CD4-positive, alpha-beta T cell treated with Interleukin-15 for 4 hours (primary cell): ENCODE measurements at regions not wholly inside any gene's neighbourhood (a gene's known extent, or its start where the extent isn't known, plus 50 kb on each side); places are given as distances from the start of the nearest gene placed in this dataset.

Experiments
- DNase-seq: peaks from one replicate; pipeline ENCODE4 v3.0.0-alpha.2; 2020; ENCODE audit warnings: low spot score

DNA sequence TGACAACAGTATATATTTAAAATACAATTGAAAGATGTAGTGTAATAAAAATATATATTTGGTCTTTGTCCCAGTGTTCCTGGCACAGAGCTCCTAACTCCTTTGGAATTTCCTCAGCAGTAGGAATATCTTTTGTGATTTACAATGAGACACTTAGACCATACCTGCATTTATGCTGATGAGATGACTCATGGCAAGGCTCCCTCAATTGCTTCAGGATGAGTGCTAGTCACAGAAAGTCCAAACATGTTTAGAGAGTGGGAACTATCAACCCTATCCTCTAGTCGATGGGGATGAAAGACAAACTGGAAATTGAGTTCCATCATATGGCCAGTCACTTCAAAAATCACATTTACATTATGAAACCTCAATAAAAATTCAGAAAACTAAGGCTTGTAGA is 588.3 kb upstream of the LMCD1 start:
- DNase-seq = no peak

DNA sequence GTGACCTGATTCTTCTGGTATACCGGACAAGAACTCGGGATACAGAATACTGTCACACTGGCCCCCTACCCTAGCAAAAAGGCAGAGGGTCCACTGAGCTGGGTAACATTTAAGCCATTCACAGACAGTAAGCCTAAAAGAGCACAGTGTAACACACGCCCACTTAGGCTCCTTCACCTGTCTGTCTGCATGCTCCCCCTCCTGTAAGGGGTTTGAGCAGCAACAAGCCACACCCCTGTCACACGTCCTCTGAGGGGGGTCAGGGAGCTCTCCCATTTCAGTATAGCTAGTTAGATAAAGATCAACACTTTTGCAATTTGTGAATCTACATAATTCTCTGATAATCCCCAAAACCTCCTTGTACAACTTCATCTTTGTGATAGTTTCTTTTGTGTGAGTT is 586.3 kb upstream of the LMCD1 start:
- DNase-seq = no peak

DNA sequence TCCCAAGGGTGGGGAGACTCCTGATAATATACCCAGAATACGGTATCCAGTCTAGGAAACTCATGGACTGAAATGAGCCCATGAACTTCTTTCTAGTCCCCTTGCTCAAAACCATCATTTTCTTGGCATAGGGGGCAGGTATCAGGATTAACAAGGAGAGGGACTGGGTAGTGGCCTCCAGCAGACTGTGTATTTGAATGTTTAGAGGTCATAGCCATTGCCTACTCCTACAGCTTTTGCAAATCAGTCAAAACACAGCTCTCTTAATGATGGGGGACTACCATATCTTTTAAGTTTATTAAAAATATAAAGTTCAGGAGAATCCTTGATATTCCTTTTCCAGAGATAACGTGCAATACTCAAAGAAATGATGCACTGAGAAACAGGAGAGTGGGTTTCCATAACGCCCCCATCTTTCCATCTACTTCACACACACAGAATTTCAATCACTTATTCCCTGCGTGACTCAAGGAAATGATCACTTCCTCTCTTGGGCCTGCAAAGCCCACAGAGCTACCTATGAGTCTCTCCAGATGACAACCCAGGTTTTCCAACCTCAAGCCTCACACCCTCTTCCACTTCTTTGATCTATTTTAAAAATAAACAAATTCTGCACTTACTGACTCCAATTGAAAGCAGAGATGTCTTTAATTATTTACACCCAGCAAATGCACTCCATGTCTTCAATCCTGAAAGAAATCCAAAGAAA is 584.0 kb upstream of the LMCD1 start:
- no peak for DNase-seq

DNA sequence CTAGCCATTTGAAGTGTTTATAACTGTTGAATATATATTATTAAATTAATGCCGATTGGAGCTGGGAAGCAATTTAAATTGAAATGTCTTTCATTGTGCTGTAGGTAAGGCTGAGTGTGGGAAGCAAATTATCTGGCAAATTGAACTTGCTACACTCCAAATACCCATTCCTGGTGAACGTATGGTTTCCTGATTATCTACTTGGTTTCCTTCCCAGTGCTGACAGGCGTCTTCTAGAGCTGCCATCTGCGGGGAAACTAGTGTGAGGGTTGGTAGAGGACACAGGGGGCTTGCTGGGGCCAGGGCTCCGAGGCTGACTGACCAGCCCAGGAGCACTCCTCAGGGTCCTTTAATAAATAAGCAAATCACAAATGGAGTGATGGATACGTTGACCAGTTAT is 581.4 kb upstream of the LMCD1 start:
- no peak for DNase-seq

DNA sequence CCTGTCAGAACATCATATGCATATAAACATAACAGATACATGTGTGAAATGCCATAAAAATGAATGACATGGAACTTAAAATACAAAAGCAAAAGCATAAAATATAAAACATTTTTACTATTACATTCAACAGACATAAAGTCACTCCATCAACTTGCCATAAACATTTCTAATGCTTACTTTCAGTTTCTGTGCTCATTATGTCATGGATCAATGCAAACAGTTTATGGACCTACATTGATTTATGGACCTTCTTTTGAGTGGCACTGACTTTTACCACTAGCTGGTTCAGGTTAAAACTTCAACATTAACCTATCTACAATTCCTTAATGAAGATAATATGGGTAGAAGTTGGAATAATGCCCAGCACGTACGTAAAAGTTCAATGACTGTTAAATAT is 577.4 kb upstream of the LMCD1 start:
- no peak for DNase-seq

DNA sequence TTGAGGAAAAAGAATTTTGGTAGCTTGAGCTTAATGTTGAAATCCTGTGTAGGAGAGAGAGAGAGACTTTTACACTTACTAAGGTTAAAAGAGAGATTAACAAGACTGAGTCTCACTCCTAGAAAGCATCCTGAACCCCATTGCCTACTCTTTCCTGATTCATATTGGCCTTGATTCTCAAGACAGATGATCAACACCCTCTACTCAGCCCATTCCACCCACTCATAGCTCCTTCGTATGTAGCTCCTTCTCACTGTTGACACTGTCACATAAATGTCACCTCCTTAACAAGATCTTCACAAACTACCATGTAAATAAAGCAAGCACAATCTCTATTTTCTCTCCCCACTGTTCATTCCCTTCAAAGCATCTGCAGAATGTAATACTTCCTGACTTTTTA is 574.6 kb upstream of the LMCD1 start:
- DNase-seq = no peak

DNA sequence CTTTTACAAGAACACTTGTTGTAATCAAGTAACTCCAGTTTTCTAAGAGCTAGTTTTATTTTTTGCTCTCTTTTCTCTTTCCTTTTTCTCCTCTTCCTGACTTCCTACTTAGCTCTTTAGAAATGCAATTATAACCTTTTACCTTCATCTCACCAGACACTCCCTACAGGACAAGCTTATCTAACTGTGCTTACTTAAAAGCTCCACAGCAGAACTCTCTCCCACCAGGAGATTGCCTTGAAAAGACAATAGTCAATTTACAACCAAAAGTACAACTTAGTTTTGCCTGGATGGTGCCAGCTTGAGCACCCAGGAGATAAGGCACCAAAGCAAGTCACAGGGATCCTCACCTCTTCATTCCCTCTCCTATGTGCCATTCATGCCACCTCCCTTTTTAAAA is 573.8 kb upstream of the LMCD1 start:
- no peak for DNase-seq

DNA sequence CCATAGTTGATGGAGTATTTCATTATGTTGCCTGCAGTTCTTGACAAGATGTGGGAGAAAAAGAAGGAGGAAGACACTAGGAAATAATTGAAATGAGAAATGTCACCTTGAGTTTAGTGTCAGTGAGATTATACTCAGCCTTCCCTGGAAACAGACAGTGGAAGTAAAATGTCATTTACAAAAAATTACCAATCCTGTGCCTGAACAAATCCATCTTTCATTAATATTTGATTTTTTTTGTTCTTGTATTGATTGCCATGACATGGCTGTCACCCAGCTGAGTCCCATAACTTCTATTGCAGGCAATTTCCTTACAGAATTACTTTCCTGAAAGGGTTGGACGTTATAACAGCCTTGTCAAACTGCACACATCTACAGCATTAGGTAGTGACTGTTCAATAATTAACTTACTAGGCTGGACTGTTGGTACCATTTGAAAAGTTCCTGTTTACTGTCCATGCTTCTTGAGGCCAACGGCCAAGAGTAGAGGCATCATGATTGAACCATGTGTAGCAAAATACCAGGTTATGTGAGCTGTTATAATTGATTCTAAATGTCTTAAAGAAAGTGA is 572.2 kb upstream of the LMCD1 start:
- DNase-seq = no peak

DNA sequence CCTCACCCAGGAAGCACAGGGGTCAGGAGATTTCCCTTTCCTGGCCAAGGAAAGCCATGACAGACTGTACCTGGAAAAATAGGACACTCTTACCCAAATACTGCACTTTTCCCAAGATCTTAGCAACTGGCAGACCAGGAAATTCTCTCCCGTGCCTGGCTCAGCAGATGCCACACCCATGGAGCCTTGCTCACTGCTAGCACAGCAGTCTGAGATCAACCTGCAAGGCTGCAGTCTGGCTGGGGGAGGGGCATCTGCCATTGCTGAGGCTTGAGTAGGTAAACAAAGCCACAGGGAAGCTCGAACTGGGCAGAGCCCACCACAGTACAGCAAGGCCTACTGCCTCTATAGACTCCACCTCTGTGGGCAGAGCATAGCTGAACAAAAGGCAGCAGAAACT is 567.3 kb upstream of the LMCD1 start:
- no peak for DNase-seq

DNA sequence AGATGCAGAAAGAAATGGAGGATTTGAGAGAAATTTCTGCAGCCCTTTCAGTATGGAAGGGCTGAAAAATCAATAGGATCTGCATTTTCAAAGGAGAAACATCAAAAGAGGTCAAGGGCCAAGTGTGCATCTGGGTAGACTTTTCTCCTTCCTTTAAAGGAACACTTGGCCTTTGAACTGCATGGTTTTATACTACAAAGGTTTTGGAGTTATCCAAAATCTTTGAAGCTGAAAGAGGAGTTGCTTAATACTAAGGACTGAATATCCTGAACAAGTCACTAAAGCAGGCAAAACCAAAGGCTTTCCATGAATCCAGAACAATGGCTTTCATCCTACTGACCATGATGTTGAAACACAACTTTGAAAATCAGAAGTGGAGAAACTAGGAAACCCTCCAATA is 553.7 kb upstream of the LMCD1 start:
- no peak for DNase-seq

DNA sequence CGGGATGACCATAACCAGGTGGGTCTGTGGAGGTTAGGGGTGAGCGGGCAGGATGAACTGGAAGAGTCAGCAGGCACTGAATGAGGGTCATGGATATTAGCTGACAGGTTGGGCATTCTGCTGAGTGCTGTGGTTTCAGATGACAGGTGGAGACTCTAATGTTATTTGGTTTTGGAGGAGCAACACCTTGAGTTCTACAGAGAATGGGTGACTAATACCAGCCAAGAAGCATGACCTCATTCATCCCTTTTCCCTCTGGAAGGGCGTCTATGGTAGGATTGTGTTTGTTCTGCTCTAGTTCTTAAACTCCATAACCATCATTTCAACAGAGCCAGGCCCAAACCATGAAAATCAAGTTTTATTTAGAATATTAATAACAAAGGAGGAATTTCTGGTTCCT is 550.7 kb upstream of the LMCD1 start:
- no peak for DNase-seq

DNA sequence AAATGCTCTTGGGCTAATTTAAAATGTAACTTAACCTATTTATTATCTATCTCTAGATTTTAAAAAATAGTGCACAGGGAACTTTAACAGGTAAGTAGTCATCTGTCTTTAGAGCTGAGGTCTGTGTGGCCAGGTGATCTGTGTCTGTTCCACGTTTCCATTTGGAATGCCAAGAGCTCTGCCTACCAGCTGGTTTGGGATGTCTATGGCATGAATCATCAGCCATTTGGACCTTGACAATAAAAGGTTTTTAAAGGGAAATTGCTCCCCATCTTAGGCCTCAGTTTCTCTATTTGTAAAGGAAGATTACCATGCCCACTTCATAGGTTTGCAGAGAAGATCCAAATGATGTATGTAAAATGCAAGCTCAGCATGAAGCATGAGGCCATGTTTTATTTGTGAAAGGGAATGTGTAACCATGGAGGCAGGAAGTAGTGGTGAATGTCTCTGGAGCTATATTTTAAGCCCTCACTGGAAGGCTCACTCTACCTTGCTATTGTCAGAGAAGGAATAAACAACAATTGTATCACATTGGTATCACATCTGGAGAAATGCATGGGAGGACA is 548.1 kb upstream of the LMCD1 start:
- DNase-seq = no peak

DNA sequence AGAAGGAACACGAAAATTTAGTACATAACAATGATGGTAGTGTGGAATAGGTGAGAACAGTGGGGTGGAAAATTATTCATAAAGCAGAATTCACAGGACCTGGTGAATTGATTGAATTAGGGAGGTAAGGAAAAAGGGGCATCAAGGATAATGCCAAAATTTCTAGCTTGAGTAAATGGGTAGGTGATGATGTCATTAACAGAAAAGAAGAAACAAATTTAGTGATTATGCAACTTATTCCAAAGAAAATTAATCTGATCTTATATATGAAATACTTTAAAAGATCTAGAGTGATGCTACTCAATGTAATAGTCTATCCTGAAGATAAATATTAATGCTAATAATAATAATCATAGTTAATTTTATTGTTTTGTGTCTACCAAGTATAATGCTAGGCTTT is 544.6 kb upstream of the LMCD1 start:
- DNase-seq = no peak

DNA sequence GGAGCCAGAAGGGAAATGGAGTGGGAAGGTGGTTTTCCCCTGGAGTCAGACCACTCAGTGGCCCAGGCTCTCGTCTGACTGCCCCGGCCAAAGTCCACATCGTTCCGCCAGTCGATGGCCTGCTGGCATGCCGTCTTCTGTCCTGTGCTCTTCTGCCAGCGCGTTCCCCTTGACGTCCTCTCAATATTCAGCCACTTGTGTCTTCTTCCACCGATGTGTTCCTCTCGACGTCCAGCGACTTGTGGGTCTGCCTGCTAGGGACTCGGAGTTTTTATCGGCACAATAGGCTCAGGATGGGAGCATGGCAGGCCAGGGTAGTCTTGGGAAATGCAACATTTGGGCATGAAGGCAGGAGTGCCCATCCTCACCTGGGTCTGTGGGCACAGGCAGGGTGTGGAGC is 542.5 kb upstream of the LMCD1 start:
- no peak for DNase-seq

DNA sequence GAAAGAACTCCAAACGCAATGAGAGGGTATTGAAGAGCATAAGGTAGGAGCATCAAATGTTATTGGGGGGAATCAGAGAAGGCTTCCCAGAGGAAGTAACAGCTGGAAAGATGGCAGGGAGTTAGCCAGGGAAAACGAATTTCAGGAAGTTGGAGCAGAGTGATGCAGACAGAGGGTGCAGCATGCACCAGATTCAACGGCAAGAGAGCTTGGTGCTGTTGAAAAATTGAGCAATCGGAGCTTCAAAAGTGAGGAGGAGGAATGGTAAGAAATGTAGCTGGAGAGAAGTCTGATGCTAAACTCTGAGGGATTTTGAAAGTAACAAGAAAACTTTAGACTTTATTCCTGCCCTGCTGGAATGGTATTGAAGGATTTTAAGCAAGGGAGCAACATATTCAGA is 541.0 kb upstream of the LMCD1 start:
- no peak for DNase-seq

DNA sequence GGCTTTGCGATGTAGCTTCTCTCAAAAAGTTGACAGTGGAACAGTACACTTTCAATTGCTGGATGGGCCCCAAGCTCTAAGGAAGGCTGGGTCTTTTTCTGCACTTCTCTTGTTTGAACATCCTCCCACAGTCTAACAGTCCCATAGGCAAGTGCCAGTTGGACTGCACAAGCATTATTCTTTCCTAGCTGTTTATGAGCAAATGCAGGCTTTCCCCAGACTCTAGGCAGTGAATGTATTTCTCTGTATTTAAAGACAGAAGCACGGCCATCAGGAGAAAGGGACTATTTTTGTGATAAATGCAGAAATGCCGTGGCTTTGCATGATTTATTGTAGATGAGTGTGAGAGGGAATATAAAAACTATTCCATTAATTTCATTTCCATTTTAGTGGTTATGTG is 539.3 kb upstream of the LMCD1 start:
- DNase-seq = no peak

DNA sequence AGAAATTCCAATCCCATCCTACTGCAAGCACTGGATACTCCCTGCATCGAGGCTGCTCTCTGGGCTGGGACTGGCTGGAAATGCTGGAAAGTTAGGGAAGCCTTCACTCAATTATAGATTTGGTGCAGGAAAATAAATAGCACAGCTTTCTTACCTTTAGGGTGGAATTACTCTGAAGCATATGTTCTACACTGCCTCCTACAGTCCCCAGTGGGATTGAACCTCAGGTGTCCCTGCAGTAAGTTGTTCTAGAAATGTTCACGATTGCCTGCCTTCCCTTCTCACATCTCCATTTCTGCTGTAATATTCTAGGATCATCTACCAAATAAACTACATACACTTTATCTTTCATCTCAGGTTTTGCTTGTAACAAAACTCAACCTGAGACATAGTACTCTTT is 536.7 kb upstream of the LMCD1 start:
- DNase-seq = no peak

DNA sequence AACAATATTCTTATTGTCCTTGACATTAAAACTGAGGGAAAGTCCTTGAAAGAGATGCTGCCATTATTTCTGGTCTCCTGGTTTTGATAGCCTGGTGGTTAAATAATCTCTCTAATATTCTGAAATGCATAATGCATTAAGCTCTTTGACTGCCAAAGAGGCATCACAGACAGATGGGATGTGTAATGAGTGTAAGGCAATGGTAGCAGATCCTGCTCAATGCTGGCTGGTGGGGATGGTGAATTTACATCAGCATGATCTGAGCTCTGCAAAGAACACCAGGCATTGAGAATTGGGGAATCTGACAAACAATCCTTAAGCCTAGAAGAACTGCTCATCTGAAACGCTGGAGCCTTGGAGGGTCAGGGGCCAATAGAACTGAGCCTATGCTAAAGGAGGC is 528.6 kb upstream of the LMCD1 start:
- DNase-seq = no peak

DNA sequence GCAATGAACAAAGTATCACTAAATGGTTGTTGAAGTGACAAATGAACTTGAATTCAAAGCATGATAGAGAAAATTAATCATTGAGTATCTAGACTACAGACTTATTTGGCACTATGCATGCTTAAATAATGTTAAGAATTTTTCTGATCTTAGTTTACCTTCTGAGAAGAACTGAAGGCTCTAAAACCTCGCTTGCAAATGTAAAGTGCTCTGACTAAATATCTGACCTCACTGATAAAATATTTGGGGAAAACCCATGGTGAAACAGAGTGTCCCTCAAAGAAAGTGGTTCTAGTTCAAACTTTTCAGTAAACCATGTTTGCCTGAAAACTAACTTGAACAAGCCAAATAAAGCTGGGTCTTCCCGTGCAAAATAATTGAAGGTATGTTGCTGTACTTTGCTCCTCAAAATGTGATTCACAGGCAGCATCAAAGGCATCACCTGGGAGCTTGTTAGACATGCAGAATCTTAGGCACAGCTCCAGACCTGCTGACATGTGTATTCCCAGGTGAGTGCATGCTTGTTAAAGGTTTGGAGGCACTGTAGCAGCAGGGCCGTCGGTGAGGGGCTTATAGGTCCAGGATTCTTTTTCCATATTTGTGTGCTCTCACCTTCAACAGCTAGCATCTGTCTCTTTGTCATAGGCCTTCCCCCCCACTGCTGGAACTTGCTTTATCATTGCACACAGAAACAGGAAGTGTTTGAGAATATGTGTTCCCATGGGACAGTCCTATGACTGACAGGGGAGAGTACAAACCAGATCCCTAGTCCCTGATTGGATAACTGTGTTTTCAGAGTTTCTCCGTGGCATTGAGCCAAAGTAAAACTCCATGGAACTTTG is 524.2 kb upstream of the LMCD1 start:
- no peak for DNase-seq

DNA sequence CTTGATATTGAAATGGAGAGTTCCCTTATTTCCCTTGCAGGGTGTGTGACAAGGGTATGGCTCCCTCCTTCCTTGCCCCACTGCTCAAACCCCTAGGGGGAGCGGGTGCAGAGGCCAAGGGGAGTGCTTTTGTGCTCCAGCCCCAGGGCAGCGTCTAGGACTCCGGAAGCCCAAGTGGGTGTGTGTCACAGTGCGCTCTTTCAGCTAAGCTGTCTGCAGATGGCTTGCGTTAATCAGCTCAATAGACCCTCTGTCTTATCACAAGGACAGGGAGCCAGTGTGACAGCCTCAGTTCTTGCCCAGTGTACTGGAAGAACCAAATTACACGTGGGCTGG is 523.6 kb upstream of the LMCD1 start:
- DNase-seq = no peak

DNA sequence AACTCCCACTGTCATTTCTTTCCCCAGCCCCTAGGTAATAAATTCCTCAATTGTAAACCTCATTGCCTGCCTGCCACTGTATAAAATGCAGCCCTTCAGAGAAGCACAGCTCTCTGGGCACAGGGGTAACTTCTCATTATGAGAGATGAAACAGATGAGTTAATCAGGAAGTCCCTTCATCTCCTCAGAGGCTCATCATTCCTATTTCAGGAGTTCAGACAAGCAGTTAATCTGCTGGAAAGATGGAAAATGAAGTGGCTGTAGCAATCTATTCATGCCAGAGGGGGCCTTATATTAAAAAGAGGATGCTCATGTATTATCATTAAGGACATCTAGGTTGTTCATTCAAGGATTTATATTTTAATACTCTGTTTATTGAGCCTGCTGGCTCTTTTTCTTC is 519.5 kb upstream of the LMCD1 start:
- DNase-seq = no peak

DNA sequence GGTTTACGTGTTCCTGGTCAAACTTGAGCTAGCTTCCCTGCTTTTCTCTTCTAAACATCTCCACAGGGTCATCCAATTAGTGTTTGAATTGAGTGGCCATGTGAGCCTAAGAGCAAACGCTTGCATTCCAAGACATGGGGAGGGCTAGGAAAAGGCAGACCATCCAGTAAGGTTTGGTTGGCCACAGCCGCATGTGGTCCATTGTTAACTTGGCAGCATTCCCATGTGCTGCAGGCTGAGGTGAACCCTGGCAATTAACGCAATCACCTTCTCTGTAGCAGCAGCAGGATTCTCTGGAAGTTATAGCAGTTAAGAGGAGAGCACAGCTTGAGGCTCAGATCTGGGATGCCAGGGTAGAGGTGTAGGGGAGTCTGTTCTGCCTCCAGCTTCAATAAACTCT is 502.2 kb upstream of the LMCD1 start:
- DNase-seq = no peak

DNA sequence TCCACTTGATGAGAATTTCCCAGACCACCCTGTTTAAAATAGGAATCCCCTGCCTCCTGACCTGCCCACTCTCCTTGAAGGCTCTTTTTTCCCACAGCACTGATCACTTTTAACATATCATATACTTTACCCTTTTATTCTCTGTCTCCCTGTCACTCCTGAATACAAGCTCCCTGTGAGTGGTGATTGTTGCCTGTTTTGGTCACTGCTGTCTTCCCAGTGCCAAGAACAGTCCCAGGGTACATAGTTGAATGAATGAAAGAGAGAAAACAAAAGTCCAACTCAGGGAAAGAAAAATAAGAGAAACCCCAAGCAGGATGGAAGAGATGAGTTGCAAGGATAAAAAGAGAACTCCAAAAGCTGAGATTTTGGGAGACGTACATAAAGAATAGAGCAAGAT is 500.3 kb upstream of the LMCD1 start:
- no peak for DNase-seq
